ENCODE measurements at regions not wholly inside any gene's neighbourhood (a gene's known extent, or its start where the extent isn't known, plus 50 kb on each side); places are given as distances from the start of the nearest gene placed in this dataset.
"Not testable (repeated sequence)": the region's sequence is repeated elsewhere in the genome, so short reads cannot be mapped to it uniquely, and the experiment has no call there.

DNA sequence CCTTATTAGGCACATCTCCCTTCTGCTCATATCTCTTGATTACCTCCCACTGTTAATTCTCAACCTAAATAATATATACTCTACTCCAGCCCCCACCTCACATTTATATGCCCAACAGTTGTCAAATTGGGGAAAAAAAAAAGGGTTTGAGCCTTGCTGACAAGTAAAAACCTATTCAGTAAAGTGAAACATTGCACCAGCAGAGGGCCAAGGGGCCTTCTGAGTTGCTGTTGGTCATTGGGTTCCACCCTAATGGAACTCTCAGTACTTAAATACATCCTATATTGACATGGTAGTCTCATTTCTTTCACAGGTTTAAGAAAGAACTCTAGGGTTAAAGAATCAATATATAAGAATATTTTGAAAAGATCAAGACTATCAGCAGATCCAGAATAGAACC is 362.2 kb downstream of the SMARCA1 start:
- no peak for DNase-seq (ENCODE audit: low read depth in 2 of 2)

GRCh38 chrX:129158505-129158904 is 364.8 kb downstream of the SMARCA1 start:
- DNase-seq (ENCODE audit: low read depth in 2 of 2) = no peak

DNA sequence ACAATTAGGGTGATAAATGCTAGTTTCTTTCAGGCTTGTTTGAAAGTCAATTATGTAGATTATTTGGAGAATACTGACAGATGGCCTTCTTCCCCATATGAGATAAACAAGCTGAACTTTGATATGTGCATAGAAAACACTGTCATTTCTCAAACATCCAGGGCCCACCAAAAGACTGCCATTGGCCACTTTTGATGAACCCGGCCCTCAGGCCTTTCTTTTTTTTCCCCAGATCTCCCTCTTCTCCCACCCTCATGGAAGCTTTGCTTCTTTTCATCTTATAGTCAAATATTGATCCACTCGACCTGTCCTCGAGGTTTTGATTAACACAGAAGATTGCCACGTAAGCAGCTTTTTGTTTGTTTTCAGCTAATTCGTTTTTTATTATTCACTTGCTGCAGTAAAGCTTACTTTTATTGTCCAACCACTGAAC is 377.4 kb downstream of the SMARCA1 start:
- no peak for DNase-seq (ENCODE audit: low read depth in 2 of 2)

DNA sequence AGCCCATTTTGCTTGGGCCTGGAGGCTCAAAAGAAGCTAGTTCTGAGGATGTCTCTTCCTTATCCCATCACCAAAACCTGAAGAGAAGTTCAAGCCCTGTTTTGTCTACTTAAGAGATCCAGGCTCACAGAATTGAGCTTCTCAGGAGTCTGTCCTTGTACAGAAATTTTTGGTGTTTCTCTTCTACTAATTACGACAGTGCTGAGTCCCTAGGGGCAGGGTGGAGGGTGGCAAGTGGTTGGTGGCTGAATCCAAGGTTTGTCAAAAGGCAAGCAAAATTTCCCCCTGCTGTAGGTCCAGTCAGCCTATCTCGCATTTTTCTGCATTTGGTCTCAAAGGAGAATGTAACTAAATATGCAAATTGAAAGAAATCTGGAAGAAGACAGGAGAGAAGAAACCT is 377.9 kb downstream of the SMARCA1 start:
- DNase-seq (ENCODE audit: low read depth in 2 of 2) = no peak

DNA sequence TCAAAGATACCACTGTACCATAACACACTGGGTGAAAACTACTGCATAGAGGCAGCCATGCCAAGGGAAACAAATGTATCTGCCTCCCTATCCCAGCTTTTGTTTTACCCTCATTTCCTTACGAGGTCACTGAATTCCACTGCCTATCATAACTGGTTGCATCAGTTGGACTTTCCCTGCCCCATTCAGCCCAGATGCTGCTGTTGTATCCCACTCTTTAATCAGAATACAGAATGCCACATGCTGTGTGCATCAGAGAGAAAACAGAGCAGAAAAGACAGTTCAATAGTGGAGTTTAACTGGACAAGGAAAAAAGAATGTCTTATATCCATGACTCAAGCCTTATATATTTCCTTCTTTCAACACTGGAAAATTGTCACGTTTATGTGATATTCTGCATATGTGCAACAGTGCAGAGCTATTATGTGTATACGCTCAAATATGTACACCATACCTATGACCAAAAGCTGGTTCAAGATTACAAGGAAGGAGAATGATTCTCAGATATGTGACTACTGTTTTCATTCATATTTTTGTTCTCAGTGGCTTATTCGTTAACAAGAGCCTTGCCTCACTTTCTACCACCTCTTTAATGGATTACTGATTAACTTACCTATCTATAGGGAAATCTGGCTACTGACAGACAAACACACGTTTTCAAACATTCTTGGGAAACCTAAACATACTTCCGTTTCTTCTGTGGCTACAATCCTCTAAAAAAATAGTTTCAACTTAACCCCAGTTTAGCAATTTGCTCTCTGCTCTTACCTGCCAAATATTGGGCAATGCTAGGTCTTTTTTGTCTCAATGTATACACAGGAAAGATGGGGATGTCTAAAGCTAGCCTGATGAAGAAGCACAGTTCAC is 378.9 kb downstream of the SMARCA1 start:
- DNase-seq (ENCODE audit: low read depth in 2 of 2) = no peak

DNA sequence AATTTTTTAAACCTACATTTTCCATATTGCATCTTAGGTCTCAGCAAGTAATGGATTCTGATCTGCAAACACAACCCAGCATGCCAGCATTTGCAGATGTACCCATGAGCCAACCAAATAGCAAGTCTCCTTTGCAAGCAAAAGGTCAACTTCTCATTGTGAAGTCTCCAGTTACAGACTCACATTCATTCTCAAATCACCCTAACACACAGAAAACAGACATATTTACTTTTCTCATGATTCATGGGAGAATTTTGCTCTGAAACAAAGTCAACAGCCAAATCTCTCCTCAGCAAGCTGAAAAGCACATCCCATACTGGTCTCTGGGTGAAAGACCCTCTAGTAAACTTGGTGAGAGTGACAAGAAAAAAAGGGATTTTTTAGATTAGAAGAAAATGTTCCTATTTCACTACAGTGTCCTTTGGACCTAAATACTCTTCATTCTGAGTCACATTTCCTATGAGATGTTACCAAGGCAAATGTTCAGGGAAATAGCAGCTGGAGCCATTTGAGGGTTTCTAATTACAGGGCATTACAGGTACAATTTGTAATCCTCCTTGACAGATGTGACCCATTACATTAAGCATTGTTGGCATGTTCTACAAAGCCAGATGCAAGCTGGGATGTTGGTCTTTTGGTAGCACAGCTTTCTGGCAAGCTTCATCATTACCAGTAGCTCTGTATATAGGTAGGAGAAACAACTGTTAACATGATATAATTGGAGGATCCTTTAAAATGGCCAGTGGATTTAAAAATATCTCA is 383.3 kb downstream of the SMARCA1 start:
- no peak for DNase-seq (ENCODE audit: low read depth in 2 of 2)

DNA sequence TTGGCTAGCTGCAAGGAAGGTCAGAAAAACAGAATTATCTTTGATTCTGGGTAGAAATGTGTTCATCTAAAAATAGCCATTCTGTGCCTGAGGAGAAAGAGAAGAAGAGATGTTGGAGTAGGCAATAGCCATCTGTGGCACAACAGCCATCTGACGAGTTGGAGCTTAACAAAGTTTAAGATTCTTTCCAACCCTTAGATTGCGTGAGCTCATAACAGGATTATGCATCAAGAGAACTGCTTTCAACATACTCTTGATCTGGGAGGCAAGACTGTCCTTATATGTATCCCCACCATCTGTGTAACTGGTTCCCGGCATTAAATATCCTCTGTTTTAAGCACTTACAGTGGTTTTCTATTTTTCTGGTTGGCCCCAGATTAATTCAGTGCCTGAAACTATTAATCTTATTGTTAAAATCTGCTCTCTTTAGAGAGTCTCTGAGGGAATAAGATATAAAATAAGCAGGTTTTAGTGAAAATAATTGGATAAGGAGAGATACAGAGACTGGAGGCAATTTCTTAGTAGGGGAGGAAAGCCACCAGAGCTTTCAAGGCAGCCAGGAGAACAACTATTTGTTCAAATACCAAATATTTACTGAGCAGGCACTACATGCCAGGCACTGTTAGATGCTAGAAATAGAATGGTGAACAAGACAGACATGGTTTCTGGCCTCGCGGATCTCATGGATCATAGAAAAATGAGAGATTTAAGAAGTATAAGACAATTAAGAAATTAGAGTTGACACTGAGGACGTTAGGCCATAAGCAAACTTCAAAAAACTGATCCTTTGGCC is 398.0 kb downstream of the SMARCA1 start:
- DNase-seq (ENCODE audit: low read depth in 2 of 2) = no peak

- no peak for DNase-seq (ENCODE audit: low read depth in 2 of 2)
Measured at GRCh38 chrX:129123795-129124194, 399.5 kb downstream of the SMARCA1 start.

- DNase-seq (ENCODE audit: low read depth in 2 of 2) = no peak
Measured at GRCh38 chrX:129116676-129117470, 406.4 kb downstream of the SMARCA1 start.

DNA sequence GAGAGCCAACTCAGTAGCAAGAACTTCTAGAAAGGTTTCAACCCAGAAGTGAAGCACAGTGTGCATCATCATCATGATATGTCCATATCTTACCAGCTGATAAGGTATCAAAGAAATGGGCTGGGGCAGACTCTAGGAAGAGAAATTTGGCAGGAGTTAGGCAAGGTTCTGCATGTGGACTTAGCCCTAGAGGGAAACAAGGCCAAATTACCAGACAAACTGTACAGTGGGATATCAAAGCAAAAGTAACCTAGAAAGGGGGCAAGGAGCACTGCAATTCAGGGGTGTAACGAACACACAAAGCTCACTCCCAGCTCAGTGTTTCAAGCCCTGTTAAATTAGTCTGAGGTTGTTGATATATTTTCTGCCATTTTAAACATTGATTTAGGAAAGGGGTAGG is 407.4 kb downstream of the SMARCA1 start:
- no peak for DNase-seq (ENCODE audit: low read depth in 2 of 2)

GRCh38 chrX:129115104-129115503 is 408.2 kb downstream of the SMARCA1 start:
- DNase-seq (ENCODE audit: low read depth in 2 of 2) = peak in 1 of 2 donors; percentile 14

- no peak for DNase-seq (ENCODE audit: low read depth in 2 of 2)
Measured at GRCh38 chrX:129111081-129111798, 412.1 kb downstream of the SMARCA1 start.

DNA sequence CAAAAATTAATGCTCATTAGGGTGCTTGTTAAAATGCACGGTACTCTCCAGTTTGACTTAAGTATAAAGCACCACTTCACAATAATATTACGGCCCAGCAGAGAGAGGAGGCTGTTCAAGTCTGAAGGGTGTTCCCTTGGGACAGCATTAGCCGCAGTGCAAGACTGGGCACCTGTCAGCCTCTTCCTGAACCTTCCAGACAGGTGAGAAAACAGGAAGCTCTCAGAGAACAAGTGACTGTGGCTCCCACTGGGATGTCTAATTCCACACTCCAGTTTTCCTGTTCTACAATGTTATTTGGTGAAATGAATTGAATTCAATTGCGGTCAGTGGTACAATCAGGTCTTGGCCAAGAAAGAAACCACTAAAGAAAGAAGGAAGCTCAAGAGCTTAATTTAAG is 414.4 kb downstream of the SMARCA1 start:
- no peak for DNase-seq (ENCODE audit: low read depth in 2 of 2)

- DNase-seq (ENCODE audit: low read depth in 2 of 2) = no peak
Measured at GRCh38 chrX:129099207-129099606, 424.1 kb downstream of the SMARCA1 start.

DNA sequence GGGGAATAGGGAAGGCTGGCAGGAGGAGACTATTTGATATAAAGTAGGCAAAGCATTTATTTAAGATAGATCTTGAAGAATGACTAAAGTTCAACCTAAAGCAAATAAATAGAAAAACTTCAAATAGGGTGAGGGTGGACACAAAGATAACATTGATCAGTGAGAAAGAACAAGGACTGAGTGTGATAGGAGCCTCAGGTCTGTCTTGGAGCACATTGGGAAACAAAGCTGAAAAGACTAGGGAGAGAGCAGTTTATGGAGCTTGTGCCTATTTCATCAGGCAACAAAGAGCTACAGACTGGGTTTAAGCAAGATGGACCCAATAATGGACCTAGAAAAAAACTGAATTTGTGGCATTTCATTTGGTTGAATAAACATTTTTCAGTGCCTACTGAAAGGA is 425.6 kb downstream of the SMARCA1 start:
- DNase-seq (ENCODE audit: low read depth in 2 of 2) = no peak

- DNase-seq (ENCODE audit: low read depth in 2 of 2) = no peak
Measured at GRCh38 chrX:129093706-129094105, 429.6 kb downstream of the SMARCA1 start.

- DNase-seq (ENCODE audit: low read depth in 2 of 2) = no peak
Measured at GRCh38 chrX:129092757-129093156, 430.5 kb downstream of the SMARCA1 start.

GRCh38 chrX:129092242-129092641 is 431.0 kb downstream of the SMARCA1 start:
- DNase-seq (ENCODE audit: low read depth in 2 of 2) = no peak

DNA sequence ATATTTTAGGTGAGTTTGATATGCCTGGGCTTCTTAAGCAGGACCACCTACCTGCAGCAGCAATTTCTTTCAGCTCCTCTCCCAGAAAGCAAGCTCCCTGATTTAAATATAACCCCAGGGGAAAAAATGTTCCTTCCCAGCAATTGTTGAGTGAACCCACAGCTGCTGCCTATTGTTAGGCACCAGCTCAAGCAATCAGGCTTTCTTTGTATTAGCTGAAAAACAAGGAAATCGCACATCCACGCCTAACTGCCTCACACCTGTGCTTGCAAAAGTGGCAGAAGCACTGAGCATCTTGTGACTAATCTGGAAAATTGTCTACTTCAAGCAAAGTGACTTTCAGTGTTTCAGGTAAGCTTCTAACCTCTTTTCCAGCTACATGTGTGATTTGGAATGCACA is 432.2 kb downstream of the SMARCA1 start:
- DNase-seq (ENCODE audit: low read depth in 2 of 2) = no peak

GRCh38 chrX:129086802-129087201 is 436.5 kb downstream of the SMARCA1 start:
- no peak for DNase-seq (ENCODE audit: low read depth in 2 of 2)

- not testable (repeated sequence) for DNase-seq (ENCODE audit: low read depth in 2 of 2)
Measured at GRCh38 chrX:129084291-129084690, 439.0 kb downstream of the SMARCA1 start.
